MM.1S (cell line): ENCODE measurements at regions not wholly inside any gene's neighbourhood (a gene's known extent, or its start where the extent isn't known, plus 50 kb on each side); places are given as distances from the start of the nearest gene placed in this dataset.

Experiments used
- DNase-seq: peaks from one replicate; pipeline ENCODE4 v3.0.0-alpha.2; 2015
- H2AFZ ChIP-seq: fragments of 300-600 bp; sonication (generic); 2 replicates; pipeline ENCODE4 v1.6.0; 2016; ENCODE audit warnings: antibody characterized with exemption, low read length
- H3F3A ChIP-seq: fragments of 300-600 bp; sonication (generic); 2 replicates; pipeline ENCODE4 v1.6.1; 2016; ENCODE audit warnings: mild to moderate bottlenecking, antibody characterized with exemption, low read length, moderate library complexity, mixed read lengths; ENCODE audit not compliant: insufficient read depth
- H3K27ac ChIP-seq: fragments of 300-600 bp; sonication (generic); 2 replicates; pipeline ENCODE4 v1.5.1; 2016; ENCODE audit warnings: mild to moderate bottlenecking, low read length
- H3K27me3 ChIP-seq: fragments of 300-600 bp; sonication (generic); replicated peaks from 2 replicates; pipeline ENCODE4 v1.6.0; 2016; ENCODE audit warnings: low read length; ENCODE audit not compliant: insufficient read depth
- H3K36me3 ChIP-seq: fragments of 300-600 bp; sonication (generic); replicated peaks from 2 replicates; pipeline ENCODE4 v1.6.1; 2016; ENCODE audit warnings: mild to moderate bottlenecking, low read length, mixed read lengths; ENCODE audit not compliant: insufficient read depth
- H3K4me1 ChIP-seq: fragments of 300-600 bp; sonication (generic); 2 replicates; pipeline ENCODE4 v1.6.1; 2016; ENCODE audit warnings: low read length, mixed read lengths
- H3K4me2 ChIP-seq: fragments of 300-600 bp; sonication (generic); 2 replicates; pipeline ENCODE4 v1.6.0; 2016; ENCODE audit warnings: low read depth, low read length
- H3K4me3 ChIP-seq: fragments of 300-600 bp; sonication (generic); 2 replicates; pipeline ENCODE4 v1.5.1; 2016; ENCODE audit warnings: low read length, mixed read lengths
- H3K79me2 ChIP-seq: fragments of 300-600 bp; sonication (generic); 2 replicates; pipeline ENCODE4 v1.6.1; 2016; ENCODE audit warnings: mixed run types, low read length, mixed read lengths
- H3K9ac ChIP-seq: fragments of 300-600 bp; sonication (generic); 2 replicates; pipeline ENCODE4 v1.6.1; 2016; ENCODE audit warnings: low read length, mixed read lengths
- H3K9me2 ChIP-seq: fragments of 300-600 bp; sonication (generic); replicated peaks from 2 replicates; pipeline ENCODE4 v1.6.1; 2016; ENCODE audit warnings: mild to moderate bottlenecking, low read length, mixed read lengths; ENCODE audit not compliant: insufficient read depth
- H3K9me3 ChIP-seq: fragments of 300-600 bp; sonication (generic); replicated peaks from 2 replicates; pipeline ENCODE4 v1.6.1; 2016; ENCODE audit warnings: mild to moderate bottlenecking, low read length, mixed read lengths; ENCODE audit not compliant: insufficient read depth
- H4K20me1 ChIP-seq: fragments of 300-600 bp; sonication (generic); 2 replicates; pipeline ENCODE4 v1.6.1; 2016; ENCODE audit warnings: mild to moderate bottlenecking, low read length, moderate library complexity, mixed read lengths; ENCODE audit not compliant: insufficient read depth
- EZH2 ChIP-seq: fragments of 300-600 bp; sonication (generic); optimal IDR thresholded peaks from 2 replicates; pipeline ENCODE3; 2017; ENCODE audit warnings: low read depth, mild to moderate bottlenecking, antibody characterized with exemption, low read length, mixed read lengths
- EZH2phosphoT487 ChIP-seq: fragments of 300-600 bp; sonication (generic); IDR thresholded peaks from 2 replicates; pipeline ENCODE4 v1.6.1; 2018; ENCODE audit warnings: antibody characterized with exemption, low read length
- TF ChIP-seq, protein P1 (sequence below): fragments of 300-600 bp; sonication (generic); IDR thresholded peaks from 2 replicates; pipeline ENCODE4 v1.5.1; 2016; ENCODE audit warnings: antibody characterized with exemption, low read length, mixed read lengths

DNA sequence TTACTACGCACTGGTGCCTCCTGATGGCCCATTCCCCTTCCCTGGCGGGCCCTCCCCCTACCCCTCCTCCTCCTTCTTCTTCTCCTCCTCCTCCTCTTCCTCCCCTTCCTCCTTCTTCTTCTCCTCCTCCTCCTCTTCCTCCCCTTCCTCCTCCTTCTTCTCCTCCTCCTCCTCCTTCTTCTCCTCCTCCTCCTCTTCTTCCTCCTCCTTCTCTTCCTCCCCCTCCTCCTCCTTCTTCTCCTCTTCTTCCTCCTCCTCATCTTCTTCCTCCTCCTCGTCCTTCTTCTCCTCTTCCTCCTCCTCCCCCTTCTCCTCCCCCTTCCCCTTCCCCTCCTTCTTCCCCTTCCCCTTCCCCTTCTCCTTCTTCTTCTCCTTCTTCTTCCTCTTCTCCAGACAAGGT is 64.7 kb upstream of the COG2 start:
- Histone ChIP-seq H3K9me2 (no peaks in the 10 kb centered on the region), H3K4me3 (no peak overlapping the region), H3K9me3 (no peaks in the 10 kb centered on the region), H3K27me3 (no peaks in the 10 kb centered on the region), H4K20me1 (no peaks in the 10 kb centered on the region), H3K9ac (no peak overlapping the region), H2AFZ (no peak overlapping the region), H3K4me1 (no peaks in the 10 kb centered on the region), H3K79me2 (no peaks in the 10 kb centered on the region), H3K27ac (no peak overlapping the region), H3K36me3 (no peaks in the 10 kb centered on the region), H3K4me2 (no peak overlapping the region), H3F3A (no peaks in the 10 kb centered on the region)
- TF ChIP-seq EZH2 (no peak), EZH2phosphoT487 (no peak)
- TF ChIP-seq, protein P1, sequence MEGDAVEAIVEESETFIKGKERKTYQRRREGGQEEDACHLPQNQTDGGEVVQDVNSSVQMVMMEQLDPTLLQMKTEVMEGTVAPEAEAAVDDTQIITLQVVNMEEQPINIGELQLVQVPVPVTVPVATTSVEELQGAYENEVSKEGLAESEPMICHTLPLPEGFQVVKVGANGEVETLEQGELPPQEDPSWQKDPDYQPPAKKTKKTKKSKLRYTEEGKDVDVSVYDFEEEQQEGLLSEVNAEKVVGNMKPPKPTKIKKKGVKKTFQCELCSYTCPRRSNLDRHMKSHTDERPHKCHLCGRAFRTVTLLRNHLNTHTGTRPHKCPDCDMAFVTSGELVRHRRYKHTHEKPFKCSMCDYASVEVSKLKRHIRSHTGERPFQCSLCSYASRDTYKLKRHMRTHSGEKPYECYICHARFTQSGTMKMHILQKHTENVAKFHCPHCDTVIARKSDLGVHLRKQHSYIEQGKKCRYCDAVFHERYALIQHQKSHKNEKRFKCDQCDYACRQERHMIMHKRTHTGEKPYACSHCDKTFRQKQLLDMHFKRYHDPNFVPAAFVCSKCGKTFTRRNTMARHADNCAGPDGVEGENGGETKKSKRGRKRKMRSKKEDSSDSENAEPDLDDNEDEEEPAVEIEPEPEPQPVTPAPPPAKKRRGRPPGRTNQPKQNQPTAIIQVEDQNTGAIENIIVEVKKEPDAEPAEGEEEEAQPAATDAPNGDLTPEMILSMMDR: no peak
- DNase-seq: no peak

DNA sequence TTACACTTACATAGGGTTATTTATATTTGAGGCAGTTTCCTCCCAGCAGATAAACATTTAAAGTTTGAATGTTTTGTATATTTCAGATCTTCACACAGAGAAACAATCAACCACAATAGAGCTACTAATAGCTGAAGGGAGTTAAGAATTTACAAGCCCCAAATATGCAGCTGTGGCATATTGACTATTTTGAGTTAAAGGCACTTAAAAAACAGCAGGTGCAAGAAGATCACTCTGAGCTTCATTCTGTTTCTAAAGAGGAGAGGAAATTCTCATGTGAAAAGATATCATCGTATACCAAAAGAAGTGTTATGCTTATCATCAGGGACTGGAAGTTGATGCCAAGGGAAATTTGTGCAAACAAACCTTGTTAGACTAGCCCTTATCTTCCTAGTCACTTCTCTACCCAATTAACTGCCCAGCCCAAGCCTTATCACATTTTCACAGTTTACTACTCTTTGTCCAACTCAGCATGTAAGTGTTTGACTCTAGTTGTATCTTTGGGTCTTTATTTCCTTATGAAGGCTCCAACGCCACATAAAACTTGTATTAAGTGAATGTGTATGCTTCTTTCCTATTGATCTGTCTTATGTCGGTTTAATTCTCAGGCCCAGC is 66.3 kb upstream of the COG2 start:
- no peak overlapping the region for H3K4me3 ChIP-seq
- no peaks in the 10 kb centered on the region for H3K9me2 ChIP-seq
- H3K27ac ChIP-seq: no peak overlapping the region
- no peak overlapping the region for H2AFZ ChIP-seq
- H3F3A ChIP-seq: no peaks in the 10 kb centered on the region
- no peaks in the 10 kb centered on the region for H3K79me2 ChIP-seq
- H3K36me3 ChIP-seq: no peaks in the 10 kb centered on the region
- no peaks in the 10 kb centered on the region for H3K27me3 ChIP-seq
- H3K4me1 ChIP-seq: no peaks in the 10 kb centered on the region
- no peaks in the 10 kb centered on the region for H4K20me1 ChIP-seq
- peak; percentile 18 for DNase-seq
- no peaks in the 10 kb centered on the region for H3K9me3 ChIP-seq
- no peak overlapping the region for H3K4me2 ChIP-seq
- H3K9ac ChIP-seq: no peak overlapping the region
- TF ChIP-seq EZH2 (no peak), EZH2phosphoT487 (no peak)
- TF ChIP-seq, protein P1: no peak

DNA sequence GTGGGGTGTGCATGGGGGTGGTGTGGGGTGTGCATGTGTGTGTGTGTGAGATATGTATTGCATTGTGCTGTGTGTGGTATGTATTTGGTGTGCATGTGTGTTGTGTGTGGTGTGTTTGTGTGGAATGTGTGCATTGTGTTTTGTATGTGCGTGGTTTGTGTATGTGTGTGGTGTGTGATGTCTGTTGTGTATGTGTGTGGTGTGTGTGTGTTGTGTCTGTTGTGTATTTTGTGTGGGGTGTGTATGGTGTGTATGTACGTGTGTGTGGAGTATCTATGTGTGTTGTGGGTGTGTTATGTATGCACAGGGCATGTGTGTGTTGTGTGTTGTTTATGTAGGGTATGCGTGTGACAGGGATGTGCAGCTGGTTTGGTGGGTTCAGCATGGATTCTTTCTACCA is 67.8 kb upstream of the COG2 start:
- Histone ChIP-seq H2AFZ (no peak overlapping the region), H3F3A (no peaks in the 10 kb centered on the region), H3K27me3 (no peaks in the 10 kb centered on the region), H3K4me1 (no peaks in the 10 kb centered on the region), H3K9me3 (no peaks in the 10 kb centered on the region), H3K79me2 (no peaks in the 10 kb centered on the region), H4K20me1 (no peaks in the 10 kb centered on the region), H3K9me2 (no peaks in the 10 kb centered on the region), H3K27ac (no peak overlapping the region), H3K4me3 (no peak overlapping the region), H3K9ac (no peak overlapping the region), H3K4me2 (no peak overlapping the region), H3K36me3 (no peaks in the 10 kb centered on the region)
- TF ChIP-seq, protein P1: no peak
- no peak for TF ChIP-seq EZH2phosphoT487
- no peak for TF ChIP-seq EZH2
- DNase-seq: no peak
